HL-60 (cell line): ENCODE measurements at regions not wholly inside any gene's neighbourhood (a gene's known extent, or its start where the extent isn't known, plus 50 kb on each side); places are given as distances from the start of the nearest gene placed in this dataset.

Experiments used
- GABPA ChIP-seq: IDR thresholded peaks from 2 replicates; pipeline ENCODE4 v1.6.1; 2012; ENCODE audit warnings: low read depth
- TF ChIP-seq, protein P1 (sequence below): IDR thresholded peaks from one replicate; pipeline ENCODE4 v1.5.1; 2011; ENCODE audit warnings: low read length, control low read depth, inconsistent platforms; ENCODE audit not compliant: insufficient read depth

DNA sequence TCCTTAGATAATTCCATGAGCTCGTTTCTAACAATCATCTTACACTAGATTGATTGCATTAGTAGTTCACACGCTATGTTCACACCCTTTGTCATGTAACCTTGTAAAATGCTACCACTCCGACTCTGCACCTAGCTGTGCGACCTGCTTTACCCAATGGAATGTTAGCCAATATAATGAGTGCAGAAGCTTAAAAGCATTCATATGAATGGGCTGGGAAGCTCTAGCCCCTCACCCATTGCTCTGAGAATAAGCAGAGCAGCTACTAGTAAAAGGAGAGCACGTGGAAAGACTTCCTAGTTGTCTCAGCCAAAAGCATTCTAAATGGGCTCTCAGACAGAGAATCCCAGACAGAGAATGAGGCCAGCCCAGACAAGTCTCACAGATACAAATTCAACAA, 410.6 kb upstream of the UBE2E2 start:
- TF ChIP-seq GABPA = no peak
- TF ChIP-seq, protein P1, sequence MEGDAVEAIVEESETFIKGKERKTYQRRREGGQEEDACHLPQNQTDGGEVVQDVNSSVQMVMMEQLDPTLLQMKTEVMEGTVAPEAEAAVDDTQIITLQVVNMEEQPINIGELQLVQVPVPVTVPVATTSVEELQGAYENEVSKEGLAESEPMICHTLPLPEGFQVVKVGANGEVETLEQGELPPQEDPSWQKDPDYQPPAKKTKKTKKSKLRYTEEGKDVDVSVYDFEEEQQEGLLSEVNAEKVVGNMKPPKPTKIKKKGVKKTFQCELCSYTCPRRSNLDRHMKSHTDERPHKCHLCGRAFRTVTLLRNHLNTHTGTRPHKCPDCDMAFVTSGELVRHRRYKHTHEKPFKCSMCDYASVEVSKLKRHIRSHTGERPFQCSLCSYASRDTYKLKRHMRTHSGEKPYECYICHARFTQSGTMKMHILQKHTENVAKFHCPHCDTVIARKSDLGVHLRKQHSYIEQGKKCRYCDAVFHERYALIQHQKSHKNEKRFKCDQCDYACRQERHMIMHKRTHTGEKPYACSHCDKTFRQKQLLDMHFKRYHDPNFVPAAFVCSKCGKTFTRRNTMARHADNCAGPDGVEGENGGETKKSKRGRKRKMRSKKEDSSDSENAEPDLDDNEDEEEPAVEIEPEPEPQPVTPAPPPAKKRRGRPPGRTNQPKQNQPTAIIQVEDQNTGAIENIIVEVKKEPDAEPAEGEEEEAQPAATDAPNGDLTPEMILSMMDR = no peak
